NCI-H1436 (cell line): ENCODE measurements at regions not wholly inside any gene's neighbourhood (a gene's known extent, or its start where the extent isn't known, plus 50 kb on each side); places are given as distances from the start of the nearest gene placed in this dataset.
"Not testable (repeated sequence)": the region's sequence is repeated elsewhere in the genome, so short reads cannot be mapped to it uniquely, and the experiment has no call there.

Source experiments
- DNase-seq: peaks from one replicate; lab custom pipeline; 2025; lab: John Stamatoyannopoulos, UW

- DNase-seq, result no peak
Observed at GRCh38 chr11:24375931-24376330, 120.9 kb upstream of the LUZP2 start.

DNA sequence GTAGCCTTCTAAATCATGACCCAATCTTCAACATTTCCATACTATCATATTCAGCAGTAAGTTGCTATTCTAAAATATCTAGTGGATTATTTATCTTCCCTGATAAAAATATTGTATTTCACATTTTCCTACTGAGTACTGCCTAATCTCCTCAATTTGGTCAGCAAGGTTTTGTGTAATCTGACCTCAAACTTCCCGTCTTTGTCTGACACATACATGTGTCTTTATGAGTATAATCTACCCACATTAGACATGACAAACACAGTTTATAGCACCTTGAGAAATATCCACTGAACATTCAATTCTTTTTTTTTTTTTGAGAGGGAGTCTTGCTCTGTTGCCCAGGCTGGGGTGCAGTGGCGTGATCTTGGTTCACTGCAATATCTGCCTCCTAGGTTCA lies 113.7 kb upstream of the LUZP2 start:
- no peak for DNase-seq

DNA sequence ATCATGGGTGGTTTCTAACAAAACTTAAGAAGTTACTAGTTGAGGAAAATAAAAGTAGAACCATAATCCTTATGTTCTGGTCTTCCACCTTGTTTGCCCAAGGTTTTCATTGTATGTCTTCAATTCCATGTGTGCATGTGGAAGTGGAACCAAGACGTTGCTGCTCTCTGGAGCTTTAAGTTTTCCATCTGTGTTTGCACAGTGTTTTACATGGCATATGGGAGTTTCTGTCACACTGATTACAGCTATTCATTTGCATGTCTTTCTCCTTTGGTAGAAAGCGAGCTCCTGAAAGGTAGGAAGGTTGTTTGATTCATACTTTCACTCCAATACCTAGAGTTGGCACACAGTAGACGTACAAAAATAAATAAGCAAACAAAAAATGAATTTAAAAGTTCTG lies 112.6 kb upstream of the LUZP2 start:
- no peak for DNase-seq

DNA sequence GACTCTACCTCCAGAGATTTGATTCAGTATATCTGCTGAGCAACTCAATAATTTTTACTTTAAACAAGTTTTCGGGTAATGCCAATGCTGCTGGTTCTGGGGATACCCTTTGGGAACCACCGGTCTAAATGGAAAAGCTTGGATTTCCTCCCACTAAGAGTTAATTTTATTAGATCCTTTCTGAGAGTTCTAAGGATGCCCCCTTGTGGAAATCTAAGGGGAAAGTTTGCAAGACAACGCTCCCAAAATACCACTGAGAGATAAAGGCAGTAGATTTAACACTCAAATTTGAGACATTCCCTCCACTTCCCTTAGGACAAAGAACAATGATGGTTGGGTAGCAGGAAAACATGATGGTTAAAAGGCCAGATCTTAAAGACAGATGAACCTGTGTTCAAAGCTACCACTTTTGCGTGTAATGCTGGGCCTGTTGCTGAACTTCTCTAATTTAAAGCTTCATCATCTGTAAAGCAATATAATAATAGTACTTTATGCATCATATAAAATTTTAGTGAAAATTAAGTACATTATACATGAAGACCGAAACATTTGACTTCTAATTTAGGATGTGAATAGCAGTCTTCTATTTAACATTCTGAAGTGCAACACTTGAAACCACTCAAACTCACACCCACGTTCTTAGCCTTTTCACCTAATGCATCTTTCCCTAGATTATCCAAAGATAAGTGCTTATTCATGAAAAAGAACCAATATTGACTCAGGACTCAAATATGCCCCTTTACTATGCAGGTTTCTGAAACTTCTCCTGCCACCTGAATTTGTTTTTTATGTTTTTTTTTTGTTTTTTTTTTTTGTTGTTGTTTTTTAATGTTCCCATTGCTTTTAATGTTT lies 110.1 kb upstream of the LUZP2 start:
- no peak for DNase-seq

DNA sequence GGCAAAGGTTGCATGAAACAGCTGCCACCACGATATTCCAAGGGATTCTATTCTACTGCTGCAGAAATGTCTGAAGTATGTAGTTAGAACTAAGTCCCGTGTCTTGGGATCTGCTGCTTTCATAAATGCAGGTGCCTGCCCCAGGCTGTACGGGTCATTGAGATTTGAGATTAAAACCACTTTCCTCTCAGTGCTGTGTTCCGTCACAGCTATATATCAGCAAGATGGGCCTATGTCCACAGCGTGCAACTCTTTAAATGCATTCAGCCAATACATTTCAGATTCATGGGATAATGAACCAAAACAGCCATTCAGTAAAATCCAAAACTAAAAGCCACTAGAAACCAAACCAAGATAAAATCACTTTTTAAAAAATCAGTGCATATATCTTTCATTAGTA lies 107.3 kb upstream of the LUZP2 start:
- no peak for DNase-seq

DNA sequence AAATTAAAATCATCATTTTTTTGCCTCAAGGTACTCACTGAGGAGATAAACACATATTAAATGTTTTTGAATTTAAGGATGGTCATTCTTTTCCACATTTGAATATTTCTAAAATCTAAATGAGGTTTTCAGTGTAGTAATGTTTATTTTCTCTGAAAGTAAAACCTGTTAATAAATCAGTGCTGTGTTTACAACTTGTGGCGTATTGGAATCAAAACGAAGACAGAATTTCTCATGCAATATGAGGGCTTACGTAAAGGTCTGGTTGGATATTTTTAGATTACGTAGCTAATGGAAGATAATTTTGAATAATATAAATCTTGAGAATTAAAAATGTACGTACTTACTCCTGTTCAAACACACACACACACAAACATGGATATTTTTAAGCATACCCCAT lies 106.8 kb upstream of the LUZP2 start:
- DNase-seq, result no peak

GRCh38 chr11:24390762-24391161 lies 106.1 kb upstream of the LUZP2 start:
- no peak for DNase-seq

- no peak for DNase-seq
Observed at GRCh38 chr11:24391167-24391566, 105.7 kb upstream of the LUZP2 start.

- DNase-seq, result no peak
Observed at GRCh38 chr11:24400059-24400665, 96.7 kb upstream of the LUZP2 start.

- no peak for DNase-seq
Observed at GRCh38 chr11:24406389-24406788, 90.5 kb upstream of the LUZP2 start.

DNA sequence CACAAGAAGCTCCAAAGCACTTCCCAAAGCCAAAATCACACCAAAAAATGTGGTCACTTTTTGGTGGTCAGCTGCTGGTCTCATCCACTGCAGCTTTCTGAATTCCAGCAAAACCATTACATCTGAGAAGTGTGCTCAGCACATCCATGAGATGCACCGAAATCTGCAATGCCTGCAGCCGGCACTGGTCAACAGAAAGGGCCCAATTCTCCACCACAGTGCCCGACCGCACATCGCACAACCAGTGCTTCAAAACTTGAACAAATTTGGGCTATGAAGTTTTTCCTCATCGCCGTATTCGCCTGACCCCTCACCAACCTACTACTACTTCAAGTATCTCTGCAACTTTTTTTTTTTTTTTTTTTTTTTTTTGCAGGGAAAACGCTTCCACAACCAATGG lies 89.9 kb upstream of the LUZP2 start:
- no peak for DNase-seq

DNA sequence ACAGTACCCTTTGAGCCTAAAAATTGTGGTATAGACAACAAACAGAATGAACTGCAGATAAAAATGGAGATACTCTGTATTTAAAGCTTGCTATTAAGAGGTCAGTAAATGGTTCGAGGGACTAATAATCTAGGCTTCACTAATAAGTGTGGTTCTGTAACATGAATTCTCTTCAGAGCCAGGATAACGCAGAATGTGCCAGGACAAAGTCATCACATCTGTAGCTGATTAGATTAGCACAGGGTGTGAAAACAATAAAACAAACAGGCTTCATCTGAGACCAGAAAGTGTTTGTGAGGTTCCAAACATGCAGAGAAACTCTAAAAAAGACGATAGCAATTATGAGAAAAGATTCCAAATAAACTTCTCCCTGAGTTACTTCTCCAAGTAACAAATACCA lies 89.1 kb upstream of the LUZP2 start:
- no peak for DNase-seq

DNA sequence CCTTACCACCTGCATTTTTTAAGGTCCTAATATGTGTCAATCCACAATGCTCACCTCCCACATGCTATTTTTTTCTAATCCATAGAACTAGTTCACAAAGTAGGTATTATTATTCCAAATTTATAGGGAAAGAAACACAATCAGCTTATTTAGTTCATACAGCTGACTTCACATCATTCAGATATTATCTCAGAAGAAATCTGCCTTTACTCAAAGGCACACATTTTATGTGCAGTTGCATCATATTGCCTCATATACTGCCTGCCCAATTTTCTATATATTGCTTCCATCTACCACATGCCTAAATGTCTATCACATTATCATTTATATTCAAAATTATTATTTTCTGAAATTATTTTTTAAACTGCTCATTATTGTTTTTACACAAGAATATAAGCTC lies 88.7 kb upstream of the LUZP2 start:
- DNase-seq, result no peak

GRCh38 chr11:24411791-24412190 lies 85.1 kb upstream of the LUZP2 start:
- no peak for DNase-seq

DNA sequence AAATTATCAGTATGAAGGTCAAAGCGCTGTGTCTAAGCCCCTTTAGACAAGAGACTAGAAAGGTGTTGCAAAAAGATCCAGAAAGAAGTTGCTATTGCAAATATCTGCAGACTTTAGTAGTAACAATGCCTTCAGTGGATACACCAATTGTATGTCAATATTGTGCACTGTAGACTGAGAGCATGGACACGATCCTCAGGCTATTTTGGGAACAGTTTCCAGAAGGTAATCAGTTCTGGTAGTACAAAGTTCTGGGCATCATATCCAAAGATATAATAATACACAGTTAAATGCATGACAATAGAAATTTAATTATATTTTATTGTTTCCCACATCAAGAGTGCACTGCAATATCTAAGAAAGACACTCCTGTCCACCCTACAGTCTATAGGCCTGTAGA lies 84.1 kb upstream of the LUZP2 start:
- no peak for DNase-seq

GRCh38 chr11:24413391-24413790 lies 83.5 kb upstream of the LUZP2 start:
- no peak for DNase-seq

DNA sequence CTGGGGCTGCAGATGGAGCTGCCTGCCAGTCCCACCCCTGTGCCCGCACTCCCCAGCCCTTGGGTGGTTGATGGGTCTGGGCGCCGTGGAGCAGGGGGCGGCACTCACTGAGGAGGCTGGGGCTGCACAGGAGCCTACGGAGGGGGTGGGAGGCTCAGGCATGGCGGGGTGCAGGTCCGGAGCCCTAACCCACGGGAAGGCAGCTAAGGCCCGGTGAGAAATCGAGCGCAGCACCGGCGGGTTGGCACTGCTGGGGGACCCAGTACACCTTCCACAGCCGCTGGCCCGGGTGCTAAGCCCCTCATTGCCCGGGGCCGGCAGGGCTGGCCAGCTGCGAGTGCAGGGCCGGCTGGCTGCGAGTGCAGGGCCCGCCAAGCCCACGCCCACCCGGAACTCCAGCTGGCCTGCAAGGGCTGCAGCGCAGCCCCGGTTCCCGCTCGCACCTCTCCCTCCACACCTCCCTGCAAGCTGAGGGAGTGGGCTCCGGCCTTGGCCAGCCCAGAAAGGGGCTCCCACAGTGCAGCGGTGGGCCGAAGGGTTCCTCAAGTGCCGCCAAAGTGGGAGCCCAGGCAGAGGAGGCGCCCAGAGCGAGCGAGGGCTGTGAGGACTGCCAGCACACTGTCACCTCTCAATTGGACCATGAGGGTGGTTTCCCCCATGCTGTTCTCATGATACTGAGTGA lies 80.8 kb upstream of the LUZP2 start:
- DNase-seq, result not testable (repeated sequence)

DNA sequence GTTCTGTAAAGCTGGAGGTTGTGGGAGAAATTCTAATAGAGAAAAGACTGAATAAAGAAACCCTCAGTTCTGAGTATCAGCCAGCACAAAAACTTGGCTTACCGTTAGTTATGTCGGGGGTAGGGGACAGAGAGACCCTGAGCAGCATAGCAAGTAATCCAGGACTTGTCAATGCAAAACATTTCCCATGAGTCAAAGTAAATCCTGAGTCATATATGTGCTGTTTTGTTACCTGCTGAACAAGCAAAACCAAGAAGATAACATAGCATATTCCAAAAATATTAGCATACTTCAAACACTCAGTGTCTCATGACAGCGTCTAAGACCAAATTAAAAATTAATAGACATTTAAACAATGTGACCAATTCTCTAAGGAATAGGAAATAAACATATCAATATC lies 75.1 kb upstream of the LUZP2 start:
- DNase-seq, result no peak

DNA sequence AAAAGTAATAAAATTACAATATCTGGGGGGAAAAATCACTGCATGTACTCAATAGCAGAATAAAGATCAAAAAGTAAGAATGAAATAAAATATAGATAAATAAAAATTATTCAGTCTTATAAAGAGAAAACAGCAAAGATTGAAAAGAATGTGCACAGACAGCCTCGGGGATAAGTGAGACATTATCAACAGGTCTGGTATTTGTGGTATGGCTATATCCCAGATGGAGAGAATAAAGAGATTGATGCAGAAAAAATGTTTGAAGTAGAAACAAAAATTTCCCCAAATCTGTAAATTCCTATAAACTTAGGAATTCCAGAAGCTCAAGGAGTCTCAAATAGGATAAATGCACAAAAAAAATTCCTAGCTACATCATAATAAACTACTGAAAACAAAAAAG lies 74.5 kb upstream of the LUZP2 start:
- no peak for DNase-seq

DNA sequence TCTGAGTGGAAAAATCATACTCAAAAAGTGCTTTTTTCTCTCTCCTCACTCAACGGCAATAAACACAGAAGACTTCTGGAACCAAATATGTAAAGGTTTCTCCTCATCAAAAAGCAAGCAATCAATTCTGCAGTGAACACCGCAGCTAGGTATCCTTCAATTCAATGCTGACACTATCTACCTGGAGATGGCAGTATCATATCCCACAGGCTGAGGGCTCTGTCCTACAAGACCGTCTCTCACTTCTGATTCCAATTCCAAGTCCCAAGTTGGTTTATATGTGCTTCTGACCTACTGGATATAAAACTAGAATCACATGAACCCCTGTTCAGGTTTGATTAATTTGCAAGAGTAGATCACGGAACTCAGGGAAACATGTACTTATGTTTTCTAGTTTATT lies 59.7 kb upstream of the LUZP2 start:
- no peak for DNase-seq
